Retinal pigment epithelial cell (primary cell): ENCODE measurements at regions not wholly inside any gene's neighbourhood (a gene's known extent, or its start where the extent isn't known, plus 50 kb on each side); places are given as distances from the start of the nearest gene placed in this dataset.

Experiments
- DNase-seq: peaks from one replicate; pipeline ENCODE4 v3.0.0-alpha.2; 2010; ENCODE audit warnings: low read depth
- H3K4me3 ChIP-seq: 2 replicates; pipeline ENCODE4 v1.5.1; 2011; ENCODE audit warnings: mild to moderate bottlenecking, low read length, control low read depth, moderate library complexity
- TF ChIP-seq, protein P1 (sequence below): conservative IDR thresholded peaks from 2 replicates; pipeline ENCODE4 v1.5.1; 2011; ENCODE audit warnings: low read depth, low read length, control low read depth, inconsistent platforms

DNA sequence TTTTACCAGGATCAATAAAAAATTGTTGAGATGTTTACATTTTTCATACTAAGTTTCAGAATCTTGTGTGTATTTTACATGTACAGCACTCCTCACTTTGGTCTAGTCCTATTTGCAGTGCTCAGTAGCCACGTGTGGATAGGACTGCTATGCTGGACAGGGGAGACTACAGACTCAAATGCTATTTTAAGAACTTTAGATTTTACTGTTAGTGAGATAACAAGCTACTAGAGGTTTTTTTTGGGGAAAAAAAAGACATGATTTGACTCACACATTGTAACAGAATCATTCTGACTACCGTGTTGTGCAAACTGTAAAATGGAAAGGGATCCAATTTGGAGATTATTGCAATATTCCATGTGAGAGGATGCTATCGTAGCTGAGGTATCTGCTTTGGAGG, 418.9 kb upstream of the PRMT6 start:
- no peak overlapping the region for H3K4me3 ChIP-seq
- DNase-seq: no peak
- TF ChIP-seq, protein P1, sequence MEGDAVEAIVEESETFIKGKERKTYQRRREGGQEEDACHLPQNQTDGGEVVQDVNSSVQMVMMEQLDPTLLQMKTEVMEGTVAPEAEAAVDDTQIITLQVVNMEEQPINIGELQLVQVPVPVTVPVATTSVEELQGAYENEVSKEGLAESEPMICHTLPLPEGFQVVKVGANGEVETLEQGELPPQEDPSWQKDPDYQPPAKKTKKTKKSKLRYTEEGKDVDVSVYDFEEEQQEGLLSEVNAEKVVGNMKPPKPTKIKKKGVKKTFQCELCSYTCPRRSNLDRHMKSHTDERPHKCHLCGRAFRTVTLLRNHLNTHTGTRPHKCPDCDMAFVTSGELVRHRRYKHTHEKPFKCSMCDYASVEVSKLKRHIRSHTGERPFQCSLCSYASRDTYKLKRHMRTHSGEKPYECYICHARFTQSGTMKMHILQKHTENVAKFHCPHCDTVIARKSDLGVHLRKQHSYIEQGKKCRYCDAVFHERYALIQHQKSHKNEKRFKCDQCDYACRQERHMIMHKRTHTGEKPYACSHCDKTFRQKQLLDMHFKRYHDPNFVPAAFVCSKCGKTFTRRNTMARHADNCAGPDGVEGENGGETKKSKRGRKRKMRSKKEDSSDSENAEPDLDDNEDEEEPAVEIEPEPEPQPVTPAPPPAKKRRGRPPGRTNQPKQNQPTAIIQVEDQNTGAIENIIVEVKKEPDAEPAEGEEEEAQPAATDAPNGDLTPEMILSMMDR: no peak

DNA sequence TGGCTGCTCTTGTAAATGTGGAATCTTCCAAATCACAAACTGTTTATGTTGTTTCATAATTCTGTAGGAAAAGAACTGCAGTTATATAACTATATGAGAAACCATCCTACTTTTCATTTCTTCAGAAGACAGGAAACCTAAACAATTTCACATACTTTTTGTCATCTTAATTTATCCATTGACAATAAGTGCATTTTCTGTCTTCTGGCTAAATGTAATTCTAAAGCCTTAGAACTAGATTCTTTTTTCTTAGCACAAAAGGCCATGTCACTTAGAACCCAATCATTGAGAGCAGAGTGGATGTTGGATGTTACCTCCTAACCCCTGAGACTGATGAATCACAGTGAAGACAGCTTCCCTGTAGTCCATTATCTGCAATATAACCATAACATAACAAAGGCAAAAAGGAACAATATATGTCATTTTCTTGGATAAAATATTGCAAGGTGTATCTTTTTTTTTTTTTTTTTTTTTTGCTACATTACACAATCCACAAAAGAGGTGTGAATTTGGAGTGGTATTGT, 410.2 kb upstream of the PRMT6 start:
- TF ChIP-seq, protein P1: no peak
- no peak for DNase-seq
- H3K4me3 ChIP-seq: no peak overlapping the region

DNA sequence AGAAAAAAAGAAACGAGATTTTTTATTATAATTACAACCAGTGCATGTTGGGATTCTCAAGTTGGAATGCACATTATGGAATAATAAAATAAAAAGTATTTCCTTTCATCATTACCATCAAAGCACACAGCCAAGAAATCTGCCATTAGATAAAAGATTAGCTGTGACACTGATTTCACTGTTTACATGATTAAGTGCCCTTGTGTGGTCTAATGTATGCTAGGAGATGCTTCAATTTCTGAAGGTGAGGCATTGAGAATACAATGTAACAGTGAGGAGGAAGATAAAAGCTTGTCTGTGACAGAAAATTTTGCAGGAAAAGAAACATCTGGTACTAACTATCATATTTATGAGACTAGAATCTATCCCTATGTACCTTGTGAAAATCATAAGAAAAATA, 409.7 kb upstream of the PRMT6 start:
- TF ChIP-seq, protein P1: no peak
- no peak for DNase-seq
- no peak overlapping the region for H3K4me3 ChIP-seq

DNA sequence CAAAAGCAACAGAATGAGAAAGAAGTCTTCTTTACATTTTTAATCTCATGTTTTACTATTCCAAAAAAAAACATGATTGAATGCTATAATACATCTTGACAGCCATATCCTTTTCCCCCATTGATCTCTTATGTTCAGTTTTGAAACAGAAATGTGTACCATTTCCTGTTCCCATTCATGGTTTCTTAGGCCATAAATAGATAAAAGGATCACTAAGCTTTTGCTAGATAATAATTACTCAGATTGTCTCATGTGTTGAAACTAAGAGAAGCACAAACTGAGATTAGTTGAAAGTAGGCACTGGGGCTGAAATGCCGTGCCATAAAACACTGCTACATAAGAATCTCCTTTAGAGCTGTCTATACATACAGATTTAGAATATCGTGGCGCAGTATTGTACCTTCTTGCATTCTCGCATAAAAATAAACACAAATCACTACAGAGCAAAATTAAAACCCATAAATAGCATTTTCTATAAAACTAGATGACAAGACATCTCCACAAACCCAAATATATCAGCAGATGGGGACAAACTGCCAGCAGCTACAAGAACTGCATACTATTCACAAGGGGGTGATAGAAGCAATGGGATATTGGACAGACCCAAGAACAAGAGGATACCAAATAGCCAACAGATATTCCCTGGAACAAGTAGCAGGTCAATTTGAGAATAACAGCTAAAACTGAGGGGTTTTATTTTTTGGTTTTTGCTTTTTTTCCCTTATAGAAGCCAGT, 405.3 kb upstream of the PRMT6 start:
- DNase-seq: no peak
- TF ChIP-seq, protein P1: no peak

DNA sequence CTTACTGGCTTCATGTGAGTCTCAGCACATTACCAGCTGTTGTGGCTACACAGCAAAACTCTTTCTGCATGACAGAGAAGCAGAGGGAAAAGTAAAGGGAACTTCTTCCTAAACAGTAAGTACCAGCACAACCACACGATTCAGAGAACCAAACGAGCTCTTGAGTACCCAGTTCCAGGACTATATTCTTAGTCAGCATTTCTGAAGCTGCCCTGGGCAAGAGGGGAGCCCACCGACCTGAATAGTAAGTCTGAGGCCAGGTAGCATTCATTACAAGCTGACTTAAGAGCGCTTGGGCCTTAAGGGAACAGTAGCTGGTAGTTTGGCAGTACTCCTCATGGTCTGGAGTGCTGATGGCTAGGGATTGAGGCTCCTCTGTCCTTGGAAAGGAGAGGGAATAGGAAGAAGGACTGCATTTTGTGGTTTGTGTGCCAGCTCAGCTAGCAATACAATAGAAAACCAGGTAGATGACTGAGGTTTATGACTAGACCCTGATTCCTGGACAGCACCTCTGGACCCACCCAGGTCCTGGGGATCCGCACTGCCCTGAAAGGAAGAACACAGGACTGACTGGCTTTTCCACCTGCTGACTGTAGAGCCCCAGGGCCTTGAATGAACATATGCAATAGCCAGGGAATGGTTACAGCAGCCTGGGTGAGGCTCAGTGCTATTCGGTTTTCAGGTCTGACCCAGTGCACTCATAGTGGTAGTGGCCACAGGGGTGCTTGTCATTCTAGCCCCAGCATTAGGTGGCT, 396.8 kb upstream of the PRMT6 start:
- TF ChIP-seq, protein P1: no peak
- DNase-seq: no peak
- H3K4me3 ChIP-seq: no peak overlapping the region

More for the DNA sequence above, 405.3 kb upstream of the PRMT6 start:
- no peak overlapping the region for H3K4me3 ChIP-seq

DNA sequence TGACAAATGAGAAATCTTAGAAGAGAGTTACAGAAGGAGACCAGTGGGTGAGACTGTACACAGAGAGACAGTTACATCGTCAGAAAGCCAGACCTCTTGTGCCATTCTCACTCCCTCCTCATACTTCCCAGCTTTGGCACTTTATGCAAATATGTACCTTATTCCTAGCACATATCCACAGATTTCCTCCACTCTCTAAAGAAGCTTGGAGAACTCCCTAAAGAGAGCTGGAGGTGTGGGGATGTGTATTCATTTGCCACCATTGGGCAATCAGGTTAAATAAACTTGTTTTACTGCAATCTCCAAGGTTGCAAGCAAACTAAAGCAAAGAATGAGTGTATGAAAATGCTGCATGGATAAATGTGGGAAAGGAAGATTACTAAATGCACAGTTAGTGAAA, 380.9 kb upstream of the PRMT6 start:
- no peak for DNase-seq
- TF ChIP-seq, protein P1: no peak
- H3K4me3 ChIP-seq: no peak overlapping the region

DNA sequence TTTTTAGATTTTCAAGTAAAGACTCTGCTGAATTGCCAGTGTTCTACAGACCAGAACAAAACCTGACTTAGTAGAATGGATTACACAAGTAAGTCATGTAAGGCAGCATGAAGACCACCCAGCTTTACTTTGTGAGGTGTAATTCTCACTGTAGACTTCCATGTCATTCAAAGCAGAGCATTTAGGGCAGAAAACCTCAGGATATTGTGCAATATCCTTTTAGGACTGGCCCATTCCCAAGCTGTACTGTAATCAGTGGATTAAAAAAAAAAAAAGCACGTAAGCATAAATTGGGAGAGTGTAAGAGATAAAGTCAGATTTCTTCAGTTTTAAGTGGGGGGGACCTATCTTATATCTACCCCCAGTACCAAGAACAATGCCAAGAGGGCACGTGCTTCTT, 380.5 kb upstream of the PRMT6 start:
- peak; percentile 70 for DNase-seq
- no peak overlapping the region for H3K4me3 ChIP-seq
- TF ChIP-seq, protein P1: no peak
